Stomach (tissue), 4 donors: ENCODE measurements at regions not wholly inside any gene's neighbourhood (a gene's known extent, or its start where the extent isn't known, plus 50 kb on each side); places are given as distances from the start of the nearest gene placed in this dataset.

Source experiments
- EP300 ChIP-seq: sonication (generic); formaldehyde crosslinking; IDR thresholded peaks from one replicate; pipeline ENCODE4 v1.6.1; 2017; ENCODE audit warnings: antibody characterized with exemption
- POLR2A ChIP-seq, 4 donors: fragments of 450-650 bp; IDR thresholded peaks; one replicate each; pipeline ENCODE4 v1.6.1; 2016; ENCODE audit warnings: antibody characterized with exemption in 4 of 4, control low read depth in 2 of 4, mild to moderate bottlenecking in 1 of 4, moderate library complexity in 1 of 4
- TF ChIP-seq, protein P1 (sequence below), 7 experiments: fragments of 450-650 bp in 4 of 7; fragments of 200-600 bp in 3 of 7; sonication (generic) in 3 of 7; IDR thresholded peaks; one replicate each; pipeline ENCODE4 v1.5.1; 2016 to 2019; ENCODE audit warnings: antibody characterized with exemption in 7 of 7, control low read depth in 2 of 7, mild to moderate bottlenecking in 1 of 7

- TF ChIP-seq EP300 = no peak
- TF ChIP-seq, protein P1, sequence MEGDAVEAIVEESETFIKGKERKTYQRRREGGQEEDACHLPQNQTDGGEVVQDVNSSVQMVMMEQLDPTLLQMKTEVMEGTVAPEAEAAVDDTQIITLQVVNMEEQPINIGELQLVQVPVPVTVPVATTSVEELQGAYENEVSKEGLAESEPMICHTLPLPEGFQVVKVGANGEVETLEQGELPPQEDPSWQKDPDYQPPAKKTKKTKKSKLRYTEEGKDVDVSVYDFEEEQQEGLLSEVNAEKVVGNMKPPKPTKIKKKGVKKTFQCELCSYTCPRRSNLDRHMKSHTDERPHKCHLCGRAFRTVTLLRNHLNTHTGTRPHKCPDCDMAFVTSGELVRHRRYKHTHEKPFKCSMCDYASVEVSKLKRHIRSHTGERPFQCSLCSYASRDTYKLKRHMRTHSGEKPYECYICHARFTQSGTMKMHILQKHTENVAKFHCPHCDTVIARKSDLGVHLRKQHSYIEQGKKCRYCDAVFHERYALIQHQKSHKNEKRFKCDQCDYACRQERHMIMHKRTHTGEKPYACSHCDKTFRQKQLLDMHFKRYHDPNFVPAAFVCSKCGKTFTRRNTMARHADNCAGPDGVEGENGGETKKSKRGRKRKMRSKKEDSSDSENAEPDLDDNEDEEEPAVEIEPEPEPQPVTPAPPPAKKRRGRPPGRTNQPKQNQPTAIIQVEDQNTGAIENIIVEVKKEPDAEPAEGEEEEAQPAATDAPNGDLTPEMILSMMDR (IDR thresholded peaks at IDR 0.05) = no peak
- TF ChIP-seq POLR2A (IDR thresholded peaks at IDR 0.05) = no peak
Measured at GRCh38 chr20:55569084-55569483, 436.2 kb downstream of the CBLN4 start.
